ENCODE measurements at regions not wholly inside any gene's neighbourhood (a gene's known extent, or its start where the extent isn't known, plus 50 kb on each side); places are given as distances from the start of the nearest gene placed in this dataset.
"Not testable (repeated sequence)": the region's sequence is repeated elsewhere in the genome, so short reads cannot be mapped to it uniquely, and the experiment has no call there.

DNA sequence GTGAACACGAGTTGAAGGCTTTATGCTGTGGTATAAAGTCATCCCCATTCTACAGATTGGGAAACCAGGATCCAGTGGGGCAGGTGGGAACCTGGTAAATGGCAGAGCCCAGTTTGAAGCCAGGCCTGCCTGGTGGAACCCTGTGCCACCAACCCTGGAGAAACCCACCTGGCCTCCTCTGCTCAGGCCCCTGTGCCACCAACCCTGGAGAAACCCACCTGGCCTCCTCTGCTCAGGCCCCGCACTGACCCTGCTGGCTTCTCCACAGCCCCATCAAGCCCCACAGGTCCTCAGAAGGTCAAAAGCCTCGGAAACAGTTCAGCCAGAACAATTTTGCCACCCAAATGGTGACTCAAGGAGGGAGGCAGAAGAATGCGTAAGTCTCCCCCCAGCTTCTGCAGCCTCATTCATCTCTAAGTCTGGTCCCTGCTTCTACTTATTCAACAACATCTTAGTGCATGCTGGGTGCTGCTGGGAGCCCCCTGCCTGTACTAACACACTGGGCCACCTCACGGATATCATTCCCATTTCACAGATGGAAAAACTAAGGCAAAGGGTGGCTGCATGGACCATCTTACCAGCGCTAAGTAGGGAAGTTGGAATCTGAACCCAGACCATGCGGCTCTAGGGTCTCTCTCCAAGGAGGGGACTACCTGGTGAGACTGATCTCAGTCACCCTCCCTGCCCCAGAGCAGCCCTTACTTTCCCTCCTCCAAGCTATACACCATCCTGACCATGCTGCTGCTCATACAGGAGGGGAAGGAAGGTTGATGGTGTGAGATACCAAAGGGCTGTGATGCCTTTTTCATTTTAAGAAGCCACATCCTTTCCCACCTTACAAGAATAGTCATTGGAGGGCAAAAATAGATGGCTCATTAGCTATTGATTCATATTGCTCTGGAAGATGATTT, 93.7 kb upstream of the ID2 start:
- DNase-seq: no peak

DNA sequence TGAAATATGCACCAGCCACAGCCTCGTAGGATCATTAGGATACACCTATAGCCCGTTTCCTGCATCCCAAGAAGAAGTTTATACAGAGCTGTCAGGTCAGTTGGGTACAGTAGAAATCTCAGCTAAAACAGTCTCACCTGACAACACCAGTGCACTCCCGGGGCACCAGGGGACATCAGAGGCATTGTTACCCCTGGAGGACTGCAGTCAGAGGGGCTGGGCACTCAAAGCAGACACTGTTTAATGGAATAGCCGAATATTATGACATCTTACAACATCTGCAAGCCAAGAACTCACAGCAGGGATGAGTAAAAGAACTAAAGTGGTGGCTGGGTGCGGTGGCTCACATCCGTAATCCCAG, 93.0 kb upstream of the ID2 start:
- DNase-seq: no peak

DNA sequence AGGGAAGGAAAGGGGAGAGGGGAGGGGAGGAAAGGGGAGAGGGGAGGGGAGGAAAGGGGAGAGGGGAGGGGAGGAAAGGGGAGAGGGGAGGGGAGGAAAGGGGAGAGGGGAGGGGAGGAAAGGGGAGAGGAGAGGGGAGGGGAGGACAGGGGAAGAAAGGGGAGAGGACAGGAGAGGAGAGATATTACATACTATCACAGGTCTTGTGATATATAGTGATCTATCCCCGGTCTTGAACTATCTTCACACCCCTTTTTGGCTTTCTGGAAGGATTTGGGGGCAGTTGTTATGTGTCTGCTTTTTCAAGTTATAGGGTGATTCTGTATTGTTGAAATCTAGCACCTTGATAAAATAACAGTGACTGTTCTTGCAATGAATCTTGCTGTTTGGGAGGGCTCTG, 92.1 kb upstream of the ID2 start:
- no peak for DNase-seq

DNA sequence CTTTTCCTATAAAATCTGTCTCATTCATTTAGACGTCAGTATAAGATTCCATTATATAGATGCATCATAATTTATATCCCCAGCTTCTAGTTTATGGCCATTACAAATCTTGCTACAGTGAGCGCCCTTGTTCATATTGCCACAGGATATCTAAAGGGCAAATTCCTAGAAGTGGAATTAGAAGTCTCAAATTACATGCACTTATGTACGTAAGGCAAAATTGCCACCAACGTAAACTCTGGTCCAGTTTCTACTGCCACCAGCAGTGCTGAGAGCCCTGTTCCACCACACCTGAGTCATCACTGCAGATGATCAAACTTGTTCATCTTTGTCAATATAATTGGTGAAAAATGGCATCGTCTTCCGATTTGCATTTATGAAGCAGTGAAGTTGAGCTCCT, 90.9 kb upstream of the ID2 start:
- DNase-seq: no peak

DNA sequence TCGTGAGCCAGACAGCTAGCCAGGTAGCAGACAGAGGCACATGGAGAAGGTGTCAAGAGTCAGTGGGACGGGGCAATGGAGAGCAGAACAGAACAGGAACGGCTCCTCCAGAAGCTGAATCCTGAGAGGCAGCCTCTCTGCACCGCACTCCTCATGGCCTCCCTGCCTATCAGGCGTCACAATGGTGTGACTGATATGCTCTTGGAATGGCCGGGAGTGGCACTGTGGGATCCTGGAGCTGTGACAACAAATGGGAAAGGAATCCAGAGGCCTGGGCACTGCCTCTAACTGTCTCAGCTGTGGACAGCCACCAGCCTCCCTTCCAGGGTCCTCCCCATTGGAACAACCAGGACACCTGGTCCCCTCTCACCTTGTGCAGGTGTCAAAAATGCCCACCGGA, 89.1 kb upstream of the ID2 start:
- DNase-seq: no peak

DNA sequence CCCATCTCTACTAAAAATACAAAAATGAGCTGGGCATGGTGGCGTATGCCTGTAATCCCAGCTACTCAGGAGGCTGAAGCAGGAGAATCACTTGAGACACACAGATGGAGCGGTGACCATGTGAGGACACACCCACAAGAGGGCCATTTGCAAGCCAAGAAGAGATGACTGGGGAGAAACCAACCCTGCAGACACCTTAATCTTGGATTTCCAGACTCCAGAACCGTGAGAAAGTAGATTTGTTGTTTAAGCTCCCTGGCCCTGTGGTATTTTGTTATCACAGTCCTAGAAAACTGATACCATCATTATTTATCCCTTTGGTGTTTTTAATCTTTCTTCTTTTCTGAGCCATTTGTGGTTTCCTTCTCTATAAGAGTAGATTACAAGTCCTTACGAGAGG, 88.6 kb upstream of the ID2 start:
- no peak for DNase-seq

DNA sequence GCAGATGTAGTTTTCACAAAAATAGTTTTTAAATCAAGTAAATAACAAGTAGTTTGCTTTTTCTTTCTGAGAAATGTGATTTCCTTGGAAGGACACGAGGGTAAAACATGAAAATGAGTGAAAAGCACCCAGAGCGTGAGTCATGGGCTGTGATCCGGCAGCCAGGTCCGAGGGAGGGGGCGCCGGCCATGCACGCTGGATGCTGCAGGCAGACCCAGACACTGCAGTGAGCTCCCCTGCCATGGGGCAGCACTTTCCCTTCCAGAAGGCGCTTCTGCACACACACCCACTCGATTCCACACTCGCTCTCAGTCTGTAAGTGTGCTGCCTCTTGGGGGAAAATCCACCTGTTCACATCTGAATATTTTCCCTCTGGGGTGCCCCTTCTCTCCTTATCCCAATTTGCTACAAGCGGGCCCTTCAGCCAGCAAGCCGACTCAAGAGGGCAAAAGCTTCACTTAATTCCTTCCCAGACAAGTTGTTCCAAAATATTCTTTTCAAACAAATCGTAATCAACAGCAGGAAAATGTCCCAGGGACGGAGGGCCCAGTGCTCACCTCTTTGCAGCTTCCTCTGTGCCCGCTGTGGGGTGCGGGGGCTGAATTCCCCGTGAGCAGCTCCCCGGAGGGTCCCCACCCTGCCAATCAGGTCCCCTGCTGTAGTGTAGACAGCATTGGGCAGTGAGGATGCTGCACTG, 87.0 kb upstream of the ID2 start:
- no peak for DNase-seq

DNA sequence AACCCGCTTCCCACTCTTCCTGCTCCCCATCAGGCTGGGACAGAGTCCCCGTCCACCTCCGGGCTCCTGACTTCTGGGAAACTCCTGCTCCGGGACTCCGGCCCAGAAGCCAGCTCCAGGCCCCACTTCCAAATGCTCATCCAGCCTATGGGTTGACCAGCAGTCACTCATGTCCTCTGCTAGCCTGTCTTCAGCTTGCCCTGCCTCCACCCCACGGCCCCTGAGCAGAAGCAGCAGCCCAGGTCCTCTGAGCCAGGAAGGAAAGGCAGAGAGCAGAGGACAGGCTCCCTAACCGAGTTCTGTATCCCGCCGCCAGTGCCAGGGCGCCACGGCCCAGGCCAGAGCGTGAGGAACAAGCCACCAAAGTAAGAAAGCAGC, 86.4 kb upstream of the ID2 start:
- no peak for DNase-seq

DNA sequence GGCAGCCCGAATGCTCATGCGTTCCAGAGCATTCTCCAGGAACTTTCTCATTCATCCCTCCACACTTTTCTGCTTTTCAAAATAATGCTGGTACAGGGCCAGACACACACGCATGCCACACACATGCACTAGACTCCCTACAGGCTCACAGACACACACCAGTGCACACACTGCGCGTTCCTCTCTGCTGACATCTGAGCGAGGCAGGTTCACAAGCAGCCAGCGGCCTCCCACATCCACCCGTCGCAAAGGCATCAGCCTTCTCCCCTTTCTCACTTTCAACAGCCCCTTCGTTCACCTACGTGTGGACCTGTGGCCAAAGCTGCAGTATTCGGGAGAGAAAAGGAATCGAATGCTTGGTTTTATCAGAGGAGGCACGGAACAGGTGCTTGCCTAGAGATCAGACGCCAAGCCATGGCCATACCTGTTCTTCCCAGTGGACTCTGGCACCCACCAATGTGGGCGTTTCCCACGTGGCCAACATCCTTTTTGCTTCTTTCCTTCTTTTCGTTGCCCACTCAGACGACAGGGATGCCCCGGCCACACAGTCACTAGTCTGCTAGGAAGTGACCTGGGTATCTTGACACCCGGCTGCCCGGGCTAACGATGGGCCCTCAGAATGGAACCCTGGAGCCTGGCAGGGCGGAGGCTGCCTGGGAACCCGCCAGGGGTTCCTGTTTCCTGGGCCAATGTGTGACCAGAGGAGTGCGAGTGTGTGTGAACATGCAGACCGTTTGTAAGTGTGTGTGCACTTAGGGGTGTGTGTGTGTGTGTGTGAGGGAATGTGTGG, 85.8 kb upstream of the ID2 start:
- no peak for DNase-seq

DNA sequence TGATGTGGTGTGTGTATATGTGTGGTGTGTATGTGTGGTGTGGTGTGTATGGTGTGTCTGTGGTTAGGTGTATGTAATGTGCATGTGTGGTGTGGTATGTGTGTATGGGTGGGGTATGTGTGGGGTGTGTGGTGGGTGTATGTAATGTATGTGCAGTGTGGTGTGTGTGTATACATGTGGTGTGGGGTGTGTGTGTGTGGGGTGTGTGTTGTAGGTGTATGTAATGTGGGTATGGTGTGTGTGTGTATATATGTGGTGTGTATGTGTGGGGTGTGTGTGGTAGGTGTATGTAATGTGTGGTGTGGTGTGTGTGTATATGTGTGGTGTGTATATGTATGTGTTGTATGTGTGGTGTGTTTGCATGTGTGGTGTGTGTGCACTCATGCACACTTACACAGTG, 84.8 kb upstream of the ID2 start:
- no peak for DNase-seq

DNA sequence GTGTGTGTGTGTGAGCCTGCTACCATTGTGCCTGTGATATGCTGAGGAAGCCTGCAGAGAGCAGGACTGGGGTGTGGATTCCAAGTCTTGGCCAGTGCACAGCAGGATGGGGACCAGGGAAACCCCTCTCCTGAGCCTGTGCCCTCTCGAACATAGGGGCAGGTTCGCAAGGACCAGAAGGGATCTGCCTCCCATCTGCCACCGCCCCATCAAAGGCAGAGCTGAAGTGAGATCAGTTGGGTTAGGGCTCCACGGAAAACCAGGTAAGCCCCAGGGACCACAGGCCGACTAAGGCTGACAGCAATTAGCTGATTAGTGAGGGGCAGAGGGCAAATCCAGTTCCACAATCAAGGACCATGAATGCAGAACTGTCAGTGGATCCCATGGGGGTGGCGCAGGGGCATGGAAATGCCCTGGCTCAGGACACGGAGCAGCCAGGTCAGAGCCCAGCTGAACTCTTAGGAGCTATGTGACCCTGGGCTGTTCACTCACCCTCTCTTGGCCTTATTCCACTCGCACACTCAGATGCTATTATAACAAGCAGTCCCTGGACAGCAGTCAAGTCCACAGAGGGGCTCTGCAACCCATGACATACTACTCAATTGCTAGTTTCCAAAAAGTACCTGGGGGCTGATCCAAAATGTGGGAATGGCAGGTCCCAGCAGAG, 84.2 kb upstream of the ID2 start:
- no peak for DNase-seq

DNA sequence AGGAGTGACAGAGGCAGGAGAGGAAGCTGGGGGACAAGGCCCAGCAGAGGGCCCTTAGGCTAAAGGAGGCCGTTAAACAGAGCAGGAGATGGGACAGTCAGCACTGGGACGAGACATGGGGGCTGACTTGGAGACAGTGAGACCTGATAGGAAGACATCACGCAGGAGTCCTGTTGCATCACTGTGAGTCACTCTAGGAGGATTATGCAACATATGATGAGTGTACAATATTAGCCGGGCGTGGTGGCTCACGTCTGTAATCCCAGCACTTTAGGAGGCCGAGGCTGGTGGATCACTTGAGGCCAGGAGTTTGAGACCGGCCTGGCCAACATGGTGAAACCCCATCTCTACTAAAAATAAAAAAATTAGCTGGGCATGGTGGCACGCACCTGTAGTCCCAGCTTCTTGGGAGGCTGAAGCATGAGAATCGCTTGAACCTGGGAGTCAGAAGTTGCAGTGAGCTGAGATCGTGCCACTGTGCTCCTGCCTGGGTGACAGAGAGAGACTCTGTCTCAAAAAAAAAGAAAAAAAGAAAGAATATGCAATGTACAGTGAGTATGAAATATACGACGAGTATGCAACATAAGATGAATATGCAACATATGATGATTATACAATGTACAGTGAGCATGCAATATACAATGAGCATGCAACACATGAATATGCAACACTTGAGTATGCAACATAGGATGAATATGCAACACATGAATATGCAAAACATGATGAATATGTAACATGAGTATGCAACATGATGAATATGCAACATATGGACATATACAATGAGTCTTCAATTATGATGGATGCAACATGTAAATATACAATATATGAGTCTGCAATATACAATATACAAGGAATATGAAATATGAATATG, 83.3 kb upstream of the ID2 start:
- DNase-seq: peak; percentile 92 to 94

DNA sequence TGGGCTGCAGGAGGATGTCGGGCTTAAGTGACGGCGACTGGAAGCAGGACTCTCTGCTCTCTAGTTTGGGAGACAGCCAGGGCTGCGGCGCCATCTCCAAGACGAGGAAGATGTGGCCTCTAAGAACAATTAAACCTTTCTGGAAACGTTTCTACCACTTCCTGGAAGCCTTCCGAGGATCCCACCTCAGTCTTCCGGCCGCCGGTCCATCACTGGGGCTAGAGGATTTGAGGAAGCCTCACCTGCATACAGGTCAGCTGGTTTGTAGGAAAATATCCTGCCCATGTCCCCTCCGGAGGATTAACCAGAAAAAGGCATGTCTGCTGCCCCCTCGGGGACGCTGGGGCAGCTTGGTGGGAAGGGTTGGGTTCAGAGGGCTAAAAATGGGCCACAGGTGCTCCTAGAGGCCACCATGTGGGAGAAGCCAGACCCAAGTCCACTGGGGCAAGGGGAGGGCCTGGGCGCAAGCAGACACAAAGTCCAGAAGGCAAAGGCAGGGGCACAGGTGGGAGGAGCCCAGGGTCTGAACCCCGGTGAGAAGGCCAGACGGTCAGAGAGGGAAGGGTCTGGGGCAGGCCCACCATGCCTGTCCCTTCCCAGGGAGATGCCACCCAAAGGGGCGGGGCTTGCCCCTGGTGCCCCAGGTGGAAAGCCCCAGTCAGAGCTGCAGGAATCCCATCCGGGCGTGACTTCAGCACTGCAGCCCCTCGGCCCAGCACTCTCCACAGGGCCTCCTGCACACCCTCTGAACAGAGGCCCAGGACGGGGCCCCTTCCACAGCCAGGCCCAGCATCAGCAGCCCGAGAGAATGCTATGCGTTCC, 82.2 kb upstream of the ID2 start:
- no peak for DNase-seq

DNA sequence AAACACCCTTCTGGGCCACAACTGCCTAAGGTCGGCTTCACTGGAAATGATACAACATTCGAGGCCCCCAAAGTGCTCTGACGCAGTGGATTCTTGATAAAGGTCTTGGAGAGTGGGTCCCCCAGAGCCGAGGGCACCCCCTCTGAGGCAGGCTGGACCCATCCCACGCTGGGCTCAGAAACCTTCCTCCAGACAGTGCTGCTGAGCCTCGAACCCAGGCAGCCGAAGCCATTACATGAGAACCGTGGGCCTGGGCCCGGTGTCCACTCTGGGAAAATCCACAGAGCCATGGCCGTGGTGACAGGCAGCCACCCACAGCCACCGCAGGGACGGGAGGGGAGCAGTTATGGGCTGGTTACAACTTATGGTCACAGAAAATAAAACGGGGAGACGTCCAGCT, 81.4 kb upstream of the ID2 start:
- no peak for DNase-seq

DNA sequence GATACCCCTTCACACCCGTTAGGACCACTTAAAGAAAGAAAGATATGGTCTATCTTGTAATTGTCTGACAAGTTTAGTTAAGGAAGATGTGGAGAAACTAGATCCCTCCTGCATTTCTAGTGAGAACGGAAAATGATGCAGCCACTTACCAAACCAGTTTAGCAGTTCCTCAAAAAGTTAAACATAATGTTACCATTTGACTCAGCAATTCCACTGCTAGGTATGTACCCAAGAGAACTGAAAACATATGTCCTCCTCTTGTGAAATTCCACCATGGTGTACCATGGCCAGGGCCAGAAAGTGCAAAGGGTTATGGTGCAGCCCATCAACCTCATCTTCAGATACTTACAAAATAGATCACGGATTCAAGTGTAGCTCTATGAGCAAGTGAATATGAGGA, 79.0 kb upstream of the ID2 start:
- peak; percentile 67 to 74 for DNase-seq

DNA sequence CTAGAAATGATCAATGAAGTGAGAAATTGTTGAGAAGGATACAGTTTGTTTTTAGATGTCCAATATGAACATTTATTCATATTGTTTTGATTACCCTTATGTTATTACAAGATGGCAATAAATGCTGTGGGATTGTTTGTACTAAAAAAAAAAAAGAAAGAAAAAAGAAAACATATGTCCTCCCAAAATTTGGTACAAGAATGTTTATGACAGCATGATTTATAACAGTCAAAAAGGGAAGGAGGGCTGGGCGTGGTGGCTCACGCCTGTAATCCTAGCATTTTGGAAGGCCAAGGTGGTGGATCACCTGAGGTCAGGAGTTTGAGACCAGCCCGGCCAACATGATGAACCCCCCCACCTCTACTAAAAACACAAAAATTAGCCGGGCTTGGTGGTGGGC, 78.5 kb upstream of the ID2 start:
- not testable (repeated sequence) for DNase-seq

DNA sequence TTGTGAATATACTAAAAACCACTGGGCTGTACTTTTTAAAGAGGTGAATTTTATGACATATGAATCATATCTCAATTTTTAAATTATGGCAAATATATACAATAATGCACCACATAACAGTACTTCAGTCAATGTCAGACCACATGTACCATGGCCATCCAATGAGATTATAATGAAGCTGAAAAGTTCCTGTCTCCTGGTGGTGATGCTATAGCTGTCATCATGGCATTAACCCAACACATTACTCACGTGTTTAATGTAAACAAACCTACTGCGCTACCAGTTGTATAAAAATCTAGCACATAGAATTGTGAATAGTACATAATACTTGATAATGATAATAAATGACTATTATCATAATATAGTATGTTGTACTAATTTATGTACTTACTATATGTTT, 77.6 kb upstream of the ID2 start:
- DNase-seq: no peak

DNA sequence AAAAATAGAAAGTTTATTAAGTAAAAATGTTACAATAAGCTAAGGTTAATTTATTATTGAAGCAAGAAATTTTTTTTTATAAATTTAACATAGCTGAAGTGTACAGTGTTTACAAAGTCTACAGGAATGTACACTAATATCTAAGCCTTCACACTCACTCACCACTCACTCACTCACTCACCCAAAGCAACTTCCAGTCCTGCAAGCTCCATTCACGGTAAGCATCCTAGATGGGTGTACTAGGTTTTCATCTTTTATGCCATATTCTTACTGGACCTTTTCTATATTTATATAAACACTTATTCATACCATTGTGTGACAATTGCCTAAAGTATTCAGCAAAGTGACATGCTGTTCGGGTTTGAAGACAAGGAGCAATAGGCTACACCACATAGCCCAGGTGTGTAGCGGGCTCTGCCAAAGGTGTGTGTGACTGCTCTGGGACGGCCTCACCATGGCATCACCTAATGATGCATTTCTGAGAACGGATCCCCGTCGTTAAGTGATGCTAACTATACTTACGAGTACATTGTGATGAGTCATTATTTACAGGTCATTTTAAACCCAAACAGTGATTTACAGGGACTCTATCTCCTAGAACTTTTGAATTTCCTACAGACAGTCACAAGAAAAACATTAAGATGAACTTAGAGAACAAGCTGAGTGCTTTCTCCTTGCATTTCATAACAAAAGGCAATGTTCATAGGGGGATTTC, 76.3 kb upstream of the ID2 start:
- no peak for DNase-seq

DNA sequence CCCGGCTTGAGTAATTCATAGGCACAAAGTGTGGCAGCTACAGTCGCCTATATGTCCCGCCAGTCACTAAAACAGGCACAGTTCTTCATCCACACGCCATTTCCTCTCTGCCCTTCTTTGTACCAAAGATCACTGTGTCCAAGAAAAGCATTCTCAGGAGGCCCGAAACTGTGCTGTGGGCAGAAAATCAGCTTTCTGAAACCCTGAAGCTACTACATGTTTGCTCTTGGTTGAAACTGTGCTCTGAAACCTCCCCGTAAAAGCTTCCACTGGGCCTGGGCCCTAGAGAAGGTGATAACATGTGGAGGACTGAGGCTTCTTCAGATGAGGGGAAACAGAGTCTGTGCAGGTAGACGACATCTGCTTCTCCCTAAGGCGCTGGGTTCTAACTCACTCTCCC, 75.6 kb upstream of the ID2 start:
- DNase-seq: no peak
